ENCODE measurements at regions not wholly inside any gene's neighbourhood (a gene's known extent, or its start where the extent isn't known, plus 50 kb on each side); places are given as distances from the start of the nearest gene placed in this dataset.

GRCh38 chr2:129092956-129093355 lies 774.3 kb upstream of the HS6ST1 start:
- intact Hi-C loops (cut with DNase I): no loop called here
- no peak overlapping the region for H3K4me3 ChIP-seq
- no peaks in the 10 kb centered on the region for H3K9me3 ChIP-seq
- TF ChIP-seq POLR2A (IDR thresholded peaks at IDR 0.05) (no peak), POLR2AphosphoS5 (IDR thresholded peaks at IDR 0.05) (no peak)
- TF ChIP-seq, protein P1, sequence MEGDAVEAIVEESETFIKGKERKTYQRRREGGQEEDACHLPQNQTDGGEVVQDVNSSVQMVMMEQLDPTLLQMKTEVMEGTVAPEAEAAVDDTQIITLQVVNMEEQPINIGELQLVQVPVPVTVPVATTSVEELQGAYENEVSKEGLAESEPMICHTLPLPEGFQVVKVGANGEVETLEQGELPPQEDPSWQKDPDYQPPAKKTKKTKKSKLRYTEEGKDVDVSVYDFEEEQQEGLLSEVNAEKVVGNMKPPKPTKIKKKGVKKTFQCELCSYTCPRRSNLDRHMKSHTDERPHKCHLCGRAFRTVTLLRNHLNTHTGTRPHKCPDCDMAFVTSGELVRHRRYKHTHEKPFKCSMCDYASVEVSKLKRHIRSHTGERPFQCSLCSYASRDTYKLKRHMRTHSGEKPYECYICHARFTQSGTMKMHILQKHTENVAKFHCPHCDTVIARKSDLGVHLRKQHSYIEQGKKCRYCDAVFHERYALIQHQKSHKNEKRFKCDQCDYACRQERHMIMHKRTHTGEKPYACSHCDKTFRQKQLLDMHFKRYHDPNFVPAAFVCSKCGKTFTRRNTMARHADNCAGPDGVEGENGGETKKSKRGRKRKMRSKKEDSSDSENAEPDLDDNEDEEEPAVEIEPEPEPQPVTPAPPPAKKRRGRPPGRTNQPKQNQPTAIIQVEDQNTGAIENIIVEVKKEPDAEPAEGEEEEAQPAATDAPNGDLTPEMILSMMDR (IDR thresholded peaks at IDR 0.05): no peak
- no peak for DNase-seq (ENCODE audit: low spot score)
- H3K27ac ChIP-seq: no peak overlapping the region
- H3K4me1 ChIP-seq (replicated peaks): no peaks in the 10 kb centered on the region
- H3K27me3 ChIP-seq (replicated peaks; ENCODE audit: insufficient read depth): no peaks in the 10 kb centered on the region
- H3K36me3 ChIP-seq: no peaks in the 10 kb centered on the region
- 39% methylated on average over 5 of the region's 5 CpGs for WGBS

- Histone ChIP-seq H3K27me3 (replicated peaks; ENCODE audit: insufficient read depth) (no peaks in the 10 kb centered on the region), H3K27ac (peak overlapping the region in 1 of 2 donors; percentile 16), H3K36me3 (no peaks in the 10 kb centered on the region), H3K4me1 (replicated peaks) (no peaks in the 10 kb centered on the region), H3K9me3 (no peaks in the 10 kb centered on the region), H3K4me3 (no peak overlapping the region)
- 83% methylated on average over 2 of the region's 2 CpGs for WGBS
- intact Hi-C loops (cut with DNase I): no loop called here
- peak; percentile 44 for DNase-seq (ENCODE audit: low spot score)
- TF ChIP-seq POLR2A (IDR thresholded peaks at IDR 0.05) (no peak), POLR2AphosphoS5 (IDR thresholded peaks at IDR 0.05) (peak; percentile 67)
- TF ChIP-seq, protein P1 (IDR thresholded peaks at IDR 0.05): no peak
Observed at GRCh38 chr2:129101186-129101585, 782.5 kb upstream of the HS6ST1 start.

GRCh38 chr2:129103936-129104878 lies 785.5 kb upstream of the HS6ST1 start:
- 85% methylated on average over 13 of the region's 13 CpGs for WGBS
- DNase-seq (ENCODE audit: low spot score): no peak
- no peak overlapping the region for H3K27ac ChIP-seq
- intact Hi-C loops (cut with DNase I): no loop called here
- no peak overlapping the region for H3K4me3 ChIP-seq
- no peaks in the 10 kb centered on the region for H3K4me1 ChIP-seq (replicated peaks)
- TF ChIP-seq, protein P1 (IDR thresholded peaks at IDR 0.05): no peak
- TF ChIP-seq POLR2AphosphoS5 (IDR thresholded peaks at IDR 0.05) (no peak), POLR2A (IDR thresholded peaks at IDR 0.05) (no peak)
- no peaks in the 10 kb centered on the region for H3K27me3 ChIP-seq (replicated peaks; ENCODE audit: insufficient read depth)
- H3K36me3 ChIP-seq: no peaks in the 10 kb centered on the region
- no peaks in the 10 kb centered on the region for H3K9me3 ChIP-seq

DNA sequence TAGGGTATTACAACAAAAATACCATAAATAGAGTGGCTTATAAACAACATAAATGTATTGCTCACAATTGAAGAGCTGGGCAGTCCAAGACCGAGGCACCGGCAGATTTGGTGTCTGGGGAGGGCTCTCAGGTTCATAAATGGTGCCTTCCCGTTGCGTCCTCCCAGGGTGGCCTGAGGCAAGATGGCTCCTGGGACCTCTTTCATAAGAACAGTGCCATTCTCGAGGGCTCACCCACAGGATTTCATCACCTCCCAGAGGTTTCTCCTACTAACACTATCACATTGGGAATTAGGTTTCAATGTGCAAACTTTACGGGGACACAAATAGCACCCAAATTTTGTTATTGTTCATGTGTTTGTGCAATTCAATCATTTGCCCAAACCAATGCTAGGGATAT lies 793.5 kb upstream of the HS6ST1 start:
- H3K4me1 ChIP-seq (replicated peaks): no peaks in the 10 kb centered on the region
- H3K4me3 ChIP-seq: no peak overlapping the region
- no peaks in the 10 kb centered on the region for H3K36me3 ChIP-seq
- no peak for TF ChIP-seq POLR2A (IDR thresholded peaks at IDR 0.05)
- TF ChIP-seq POLR2AphosphoS5 (IDR thresholded peaks at IDR 0.05): no peak
- TF ChIP-seq, protein P1 (IDR thresholded peaks at IDR 0.05): no peak
- intact Hi-C loops (cut with DNase I): no loop called here
- no peak for DNase-seq (ENCODE audit: low spot score)
- H3K27me3 ChIP-seq (replicated peaks; ENCODE audit: insufficient read depth): no peaks in the 10 kb centered on the region
- H3K9me3 ChIP-seq: no peaks in the 10 kb centered on the region
- H3K27ac ChIP-seq: no peak overlapping the region
- 94% methylated on average over 6 of the region's 6 CpGs for WGBS

GRCh38 chr2:129113776-129114175 lies 795.1 kb upstream of the HS6ST1 start:
- H3K27ac ChIP-seq: no peak overlapping the region
- no peak for DNase-seq (ENCODE audit: low spot score)
- H3K36me3 ChIP-seq: no peaks in the 10 kb centered on the region
- no peaks in the 10 kb centered on the region for H3K4me1 ChIP-seq (replicated peaks)
- H3K9me3 ChIP-seq: no peaks in the 10 kb centered on the region
- intact Hi-C loops (cut with DNase I): no loop called here
- TF ChIP-seq, protein P1 (IDR thresholded peaks at IDR 0.05): no peak
- TF ChIP-seq POLR2A (IDR thresholded peaks at IDR 0.05) (no peak), POLR2AphosphoS5 (IDR thresholded peaks at IDR 0.05) (no peak)
- H3K4me3 ChIP-seq: no peak overlapping the region
- H3K27me3 ChIP-seq (replicated peaks; ENCODE audit: insufficient read depth): no peaks in the 10 kb centered on the region
- 84% methylated on average over 6 of the region's 6 CpGs for WGBS

All from prostate gland (tissue), 2 donors.